ENCODE measurements at regions not wholly inside any gene's neighbourhood (a gene's known extent, or its start where the extent isn't known, plus 50 kb on each side); places are given as distances from the start of the nearest gene placed in this dataset.

DNA sequence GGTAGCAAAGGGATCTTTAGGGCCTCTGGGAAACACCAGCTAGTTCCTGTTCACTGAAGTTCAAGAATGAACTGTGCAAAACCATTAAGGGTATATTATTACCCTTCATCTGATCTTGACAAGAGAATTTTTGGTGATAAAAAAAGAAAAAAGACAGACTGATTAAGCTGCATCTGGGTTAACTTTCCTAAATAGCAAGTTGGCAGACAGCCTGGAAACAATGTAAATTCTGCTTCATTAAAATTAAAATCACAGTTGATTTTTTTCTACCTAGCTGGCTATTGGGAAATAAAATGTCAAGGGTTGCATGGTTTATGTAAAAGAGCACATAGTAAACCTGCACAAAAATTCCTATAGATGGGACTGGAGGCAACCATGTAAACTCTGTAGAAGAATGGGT, 126.6 kb upstream of the PRKD1 start:
- no peaks in the 10 kb centered on the region for H4K20me1 ChIP-seq (ENCODE audit: insufficient read depth, low read length, poor library complexity, severe bottlenecking)
- H3K9me3 ChIP-seq (ENCODE audit: insufficient read depth, low read depth, low read length), result no peaks in the 10 kb centered on the region
- no peak overlapping the region for H2AFZ ChIP-seq (ENCODE audit: low read length)
- no peaks in the 10 kb centered on the region for H3K79me2 ChIP-seq (ENCODE audit: insufficient read depth, low read length)
- H3K4me3 ChIP-seq (ENCODE audit: low read length, poor library complexity, severe bottlenecking), result no peak overlapping the region
- no peak overlapping the region for H3K9ac ChIP-seq (ENCODE audit: low read depth, low read length, poor library complexity, severe bottlenecking)
- no peak overlapping the region for H3K4me2 ChIP-seq (ENCODE audit: low read depth, low read length, poor library complexity, severe bottlenecking)
- no peaks in the 10 kb centered on the region for H3K27me3 ChIP-seq (ENCODE audit: insufficient read depth, low read length, poor library complexity, severe bottlenecking)
- H3K36me3 ChIP-seq (ENCODE audit: insufficient read depth, low read length), result no peaks in the 10 kb centered on the region
- H3K9me2 ChIP-seq (replicated peaks; ENCODE audit: low read depth, low read length), result 0 out of 2 replicates have a peak, but pooled peaks cover 6% of the 10 kb centered on the region
- H3K4me1 ChIP-seq (ENCODE audit: insufficient read depth, low read length, poor library complexity, severe bottlenecking), result no peaks in the 10 kb centered on the region
- no peak for TF ChIP-seq EZH2phosphoT487 (IDR thresholded peaks at IDR 0.05; ENCODE audit: borderline replicate concordance)
- TF ChIP-seq, protein P1, sequence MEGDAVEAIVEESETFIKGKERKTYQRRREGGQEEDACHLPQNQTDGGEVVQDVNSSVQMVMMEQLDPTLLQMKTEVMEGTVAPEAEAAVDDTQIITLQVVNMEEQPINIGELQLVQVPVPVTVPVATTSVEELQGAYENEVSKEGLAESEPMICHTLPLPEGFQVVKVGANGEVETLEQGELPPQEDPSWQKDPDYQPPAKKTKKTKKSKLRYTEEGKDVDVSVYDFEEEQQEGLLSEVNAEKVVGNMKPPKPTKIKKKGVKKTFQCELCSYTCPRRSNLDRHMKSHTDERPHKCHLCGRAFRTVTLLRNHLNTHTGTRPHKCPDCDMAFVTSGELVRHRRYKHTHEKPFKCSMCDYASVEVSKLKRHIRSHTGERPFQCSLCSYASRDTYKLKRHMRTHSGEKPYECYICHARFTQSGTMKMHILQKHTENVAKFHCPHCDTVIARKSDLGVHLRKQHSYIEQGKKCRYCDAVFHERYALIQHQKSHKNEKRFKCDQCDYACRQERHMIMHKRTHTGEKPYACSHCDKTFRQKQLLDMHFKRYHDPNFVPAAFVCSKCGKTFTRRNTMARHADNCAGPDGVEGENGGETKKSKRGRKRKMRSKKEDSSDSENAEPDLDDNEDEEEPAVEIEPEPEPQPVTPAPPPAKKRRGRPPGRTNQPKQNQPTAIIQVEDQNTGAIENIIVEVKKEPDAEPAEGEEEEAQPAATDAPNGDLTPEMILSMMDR (conservative IDR thresholded peaks at IDR 0.05; ENCODE audit: low read length), result no peak
- no peaks in the 10 kb centered on the region for H3F3A ChIP-seq (ENCODE audit: low read depth)

- Histone ChIP-seq H3K4me3 (ENCODE audit: low read length, poor library complexity, severe bottlenecking) (no peak overlapping the region), H3K9me2 (replicated peaks; ENCODE audit: low read depth, low read length) (0 out of 2 replicates have a peak, but pooled peaks cover 6% of the 10 kb centered on the region), H3K9ac (ENCODE audit: low read depth, low read length, poor library complexity, severe bottlenecking) (no peak overlapping the region), H3K4me2 (ENCODE audit: low read depth, low read length, poor library complexity, severe bottlenecking) (no peak overlapping the region), H2AFZ (ENCODE audit: low read length) (no peak overlapping the region), H3K79me2 (ENCODE audit: insufficient read depth, low read length) (no peaks in the 10 kb centered on the region), H3K36me3 (ENCODE audit: insufficient read depth, low read length) (no peaks in the 10 kb centered on the region), H3F3A (ENCODE audit: low read depth) (no peaks in the 10 kb centered on the region), H3K27me3 (ENCODE audit: insufficient read depth, low read length, poor library complexity, severe bottlenecking) (no peaks in the 10 kb centered on the region), H4K20me1 (ENCODE audit: insufficient read depth, low read length, poor library complexity, severe bottlenecking) (no peaks in the 10 kb centered on the region), H3K9me3 (ENCODE audit: insufficient read depth, low read depth, low read length) (no peaks in the 10 kb centered on the region), H3K4me1 (ENCODE audit: insufficient read depth, low read length, poor library complexity, severe bottlenecking) (no peaks in the 10 kb centered on the region)
- TF ChIP-seq EZH2phosphoT487 (IDR thresholded peaks at IDR 0.05; ENCODE audit: borderline replicate concordance), result no peak
- TF ChIP-seq, protein P1 (conservative IDR thresholded peaks at IDR 0.05; ENCODE audit: low read length), result no peak
Measured at GRCh38 chr14:30058401-30058800, 130.8 kb upstream of the PRKD1 start.

DNA sequence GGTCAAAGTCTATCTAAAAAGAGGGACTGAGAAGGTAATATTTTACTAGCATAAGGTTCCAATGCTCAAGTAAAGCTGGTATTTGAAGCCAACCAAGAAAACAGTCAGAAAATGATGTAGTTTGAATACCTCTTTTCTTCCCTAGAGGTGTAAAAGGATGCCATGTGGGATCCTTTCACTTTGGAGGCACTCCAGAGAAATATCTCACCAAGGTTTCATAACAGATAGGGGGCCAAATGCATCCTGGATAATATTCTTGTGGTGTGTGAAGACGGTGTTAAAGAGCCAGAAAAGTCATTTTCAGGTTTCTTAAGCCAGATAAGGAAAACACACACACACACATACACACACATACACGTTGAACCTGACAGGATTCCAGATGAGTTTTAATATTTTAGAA, 136.1 kb upstream of the PRKD1 start:
- H3F3A ChIP-seq (ENCODE audit: low read depth), result no peaks in the 10 kb centered on the region
- no peak overlapping the region for H3K4me3 ChIP-seq (ENCODE audit: low read length, poor library complexity, severe bottlenecking)
- no peaks in the 10 kb centered on the region for H4K20me1 ChIP-seq (ENCODE audit: insufficient read depth, low read length, poor library complexity, severe bottlenecking)
- no peaks in the 10 kb centered on the region for H3K9me2 ChIP-seq (replicated peaks; ENCODE audit: low read depth, low read length)
- H3K9ac ChIP-seq (ENCODE audit: low read depth, low read length, poor library complexity, severe bottlenecking), result no peak overlapping the region
- TF ChIP-seq, protein P1 (conservative IDR thresholded peaks at IDR 0.05; ENCODE audit: low read length), result no peak
- no peak for TF ChIP-seq EZH2phosphoT487 (IDR thresholded peaks at IDR 0.05; ENCODE audit: borderline replicate concordance)
- H2AFZ ChIP-seq (ENCODE audit: low read length), result no peak overlapping the region
- no peaks in the 10 kb centered on the region for H3K27me3 ChIP-seq (ENCODE audit: insufficient read depth, low read length, poor library complexity, severe bottlenecking)
- H3K36me3 ChIP-seq (ENCODE audit: insufficient read depth, low read length), result no peaks in the 10 kb centered on the region
- H3K79me2 ChIP-seq (ENCODE audit: insufficient read depth, low read length), result no peaks in the 10 kb centered on the region
- no peaks in the 10 kb centered on the region for H3K4me1 ChIP-seq (ENCODE audit: insufficient read depth, low read length, poor library complexity, severe bottlenecking)
- no peak overlapping the region for H3K4me2 ChIP-seq (ENCODE audit: low read depth, low read length, poor library complexity, severe bottlenecking)
- H3K9me3 ChIP-seq (ENCODE audit: insufficient read depth, low read depth, low read length), result no peaks in the 10 kb centered on the region; the same call in 1 of the 2 replicates

Measured in Loucy (cell line).